ENCODE measurements at regions not wholly inside any gene's neighbourhood (a gene's known extent, or its start where the extent isn't known, plus 50 kb on each side); places are given as distances from the start of the nearest gene placed in this dataset.

DNA sequence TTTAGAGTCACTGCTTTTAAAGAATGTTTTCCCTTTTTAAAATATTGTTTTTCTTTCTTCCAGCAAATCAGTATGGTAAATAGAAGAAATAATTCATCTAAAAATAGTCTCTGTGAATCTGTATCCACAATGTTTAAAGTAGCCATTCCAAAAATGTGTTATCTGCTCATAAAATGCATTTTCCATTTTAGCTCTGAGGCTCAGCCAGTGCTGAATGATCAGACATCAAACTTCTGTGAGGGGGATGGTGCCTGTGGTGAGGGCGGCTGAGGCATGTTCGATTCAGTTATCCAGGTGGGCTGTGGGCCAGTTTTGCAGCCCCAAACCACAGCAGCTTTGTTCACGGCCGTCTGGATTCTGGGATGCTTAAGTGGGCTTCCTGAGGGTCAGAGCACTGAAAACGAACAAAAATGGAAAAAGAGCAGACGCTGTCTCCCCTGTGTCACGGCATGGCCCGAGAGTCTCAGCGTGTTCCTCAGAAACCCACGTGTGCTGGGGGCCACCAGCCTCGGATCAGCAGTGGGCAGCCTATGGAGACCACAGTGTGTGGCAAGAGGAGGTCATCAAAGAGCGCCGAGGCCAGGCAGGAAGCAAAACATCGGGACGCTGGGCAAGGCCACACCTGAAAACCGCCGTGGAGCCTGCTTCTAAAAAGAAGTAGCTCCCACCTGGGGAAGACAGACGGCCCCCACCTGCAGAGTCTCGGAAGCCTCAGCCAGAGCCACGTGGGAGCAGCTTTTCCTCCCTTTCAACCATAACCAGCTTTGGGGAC, 134.9 kb upstream of the THBS2 start:
- TF ChIP-seq, protein P1, sequence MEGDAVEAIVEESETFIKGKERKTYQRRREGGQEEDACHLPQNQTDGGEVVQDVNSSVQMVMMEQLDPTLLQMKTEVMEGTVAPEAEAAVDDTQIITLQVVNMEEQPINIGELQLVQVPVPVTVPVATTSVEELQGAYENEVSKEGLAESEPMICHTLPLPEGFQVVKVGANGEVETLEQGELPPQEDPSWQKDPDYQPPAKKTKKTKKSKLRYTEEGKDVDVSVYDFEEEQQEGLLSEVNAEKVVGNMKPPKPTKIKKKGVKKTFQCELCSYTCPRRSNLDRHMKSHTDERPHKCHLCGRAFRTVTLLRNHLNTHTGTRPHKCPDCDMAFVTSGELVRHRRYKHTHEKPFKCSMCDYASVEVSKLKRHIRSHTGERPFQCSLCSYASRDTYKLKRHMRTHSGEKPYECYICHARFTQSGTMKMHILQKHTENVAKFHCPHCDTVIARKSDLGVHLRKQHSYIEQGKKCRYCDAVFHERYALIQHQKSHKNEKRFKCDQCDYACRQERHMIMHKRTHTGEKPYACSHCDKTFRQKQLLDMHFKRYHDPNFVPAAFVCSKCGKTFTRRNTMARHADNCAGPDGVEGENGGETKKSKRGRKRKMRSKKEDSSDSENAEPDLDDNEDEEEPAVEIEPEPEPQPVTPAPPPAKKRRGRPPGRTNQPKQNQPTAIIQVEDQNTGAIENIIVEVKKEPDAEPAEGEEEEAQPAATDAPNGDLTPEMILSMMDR (IDR thresholded peaks at IDR 0.05): no peak
- TF ChIP-seq EP300 (IDR thresholded peaks at IDR 0.05) (no peak), POLR2A (IDR thresholded peaks at IDR 0.05) (no peak)
